PC-3 (cell line): ENCODE measurements at regions not wholly inside any gene's neighbourhood (a gene's known extent, or its start where the extent isn't known, plus 50 kb on each side); places are given as distances from the start of the nearest gene placed in this dataset.
"Not testable (repeated sequence)": the region's sequence is repeated elsewhere in the genome, so short reads cannot be mapped to it uniquely, and the experiment has no call there.

Experiments used
- ATAC-seq: fragments of 200-7000 bp; cut with Tn5 transposase; 2 replicates; pipeline ENCODE4 v1.9.1; 2020; ENCODE audit warnings: mild to moderate bottlenecking, moderate library complexity
- BruUV-seq: library from RNA; stranded (reverse); fragments of 400-500 nt; replicated peaks from 2 replicates; lab custom pipeline; 2021; lab: Mats Ljungman, UMichigan
- CTCF ChIA-PET: fragments of 300-600 bp; sonication (Branson Sonifier 250); formaldehyde crosslinking; loops from one replicate; lab custom pipeline; 2022; ENCODE audit warnings: antibody characterized with exemption; lab: Charles Lee
- POLR2A ChIA-PET: fragments of 300-600 bp; sonication (Branson Sonifier 250); formaldehyde crosslinking; loops from one replicate; lab custom pipeline; 2022; ENCODE audit warnings: antibody characterized with exemption; ENCODE audit not compliant: unreplicated experiment; lab: Charles Lee
- DNase-seq: peaks from one replicate; pipeline ENCODE4 v3.0.0-alpha.2; 2015
- H2AFZ ChIP-seq: fragments of 300-600 bp; sonication (generic); 2 replicates; pipeline ENCODE4 v1.6.0; 2016; ENCODE audit warnings: antibody characterized with exemption, low read length
- H3F3A ChIP-seq: fragments of 300-600 bp; sonication (generic); one replicate; pipeline ENCODE4 v1.6.0; 2017; ENCODE audit warnings: antibody characterized with exemption, low read length, control low read depth, mild to moderate bottlenecking; ENCODE audit not compliant: unreplicated experiment
- H3K27ac ChIP-seq: fragments of 300-600 bp; sonication (generic); 2 replicates; pipeline ENCODE4 v1.5.1; 2016; ENCODE audit warnings: mild to moderate bottlenecking, low read length
- H3K27me3 ChIP-seq: fragments of 300-600 bp; sonication (generic); 2 replicates; pipeline ENCODE4 v1.6.1; 2016; ENCODE audit warnings: low read length, mixed read lengths
- H3K36me3 ChIP-seq: fragments of 300-600 bp; sonication (generic); 2 replicates; pipeline ENCODE4 v1.6.1; 2016; ENCODE audit warnings: low read depth, mixed run types, low read length, mixed read lengths
- H3K4me1 ChIP-seq: fragments of 300-600 bp; sonication (generic); 2 replicates; pipeline ENCODE4 v1.5.1; 2016; ENCODE audit warnings: low read length; ENCODE audit not compliant: insufficient read depth
- H3K4me2 ChIP-seq: fragments of 300-600 bp; sonication (generic); 2 replicates; pipeline ENCODE4 v1.6.0; 2016; ENCODE audit warnings: low read length
- H3K4me3 ChIP-seq: fragments of 300-600 bp; sonication (generic); 2 replicates; pipeline ENCODE4 v1.5.1; 2016; ENCODE audit warnings: mild to moderate bottlenecking, low read length, mixed read lengths
- H3K79me2 ChIP-seq: fragments of 300-600 bp; sonication (generic); 2 replicates; pipeline ENCODE4 v1.6.1; 2017; ENCODE audit warnings: low read length, mixed read lengths
- H3K9ac ChIP-seq: fragments of 300-600 bp; sonication (generic); 2 replicates; pipeline ENCODE4 v1.6.0; 2016; ENCODE audit warnings: mild to moderate bottlenecking, low read length
- H3K9me2 ChIP-seq: fragments of 300-600 bp; sonication (generic); replicated peaks from 2 replicates; pipeline ENCODE4 v1.6.1; 2016; ENCODE audit warnings: mixed run types, low read length, mixed read lengths
- H3K9me3 ChIP-seq: fragments of 300-600 bp; sonication (generic); 2 replicates; pipeline ENCODE4 v1.6.1; 2016; ENCODE audit warnings: low read length, mixed read lengths
- H4K20me1 ChIP-seq: fragments of 300-600 bp; sonication (generic); 2 replicates; pipeline ENCODE4 v1.6.1; 2016; ENCODE audit warnings: low read length, mixed read lengths
- EZH2 ChIP-seq: fragments of 300-600 bp; sonication (generic); IDR thresholded peaks from one replicate; pipeline ENCODE4 v1.6.1; 2017; ENCODE audit warnings: antibody characterized with exemption, mild to moderate bottlenecking, low read length; ENCODE audit not compliant: unreplicated experiment
- EZH2phosphoT487 ChIP-seq: fragments of 300-600 bp; sonication (generic); IDR thresholded peaks from 2 replicates; pipeline ENCODE4 v1.6.1; 2018; ENCODE audit warnings: mild to moderate bottlenecking, antibody characterized with exemption, low read length, borderline replicate concordance
- intact Hi-C: fragments of 100-400 bp; cut with micrococcal nuclease; formaldehyde crosslinking; loops from 2 replicates; pipeline ENCODE4 v1.9.0; 2023
- TF ChIP-seq, protein P1 (sequence below): fragments of 300-600 bp; sonication (generic); conservative IDR thresholded peaks from 2 replicates; pipeline ENCODE4 v1.5.1; 2017; ENCODE audit warnings: antibody characterized with exemption, low read depth, mild to moderate bottlenecking, low read length

DNA sequence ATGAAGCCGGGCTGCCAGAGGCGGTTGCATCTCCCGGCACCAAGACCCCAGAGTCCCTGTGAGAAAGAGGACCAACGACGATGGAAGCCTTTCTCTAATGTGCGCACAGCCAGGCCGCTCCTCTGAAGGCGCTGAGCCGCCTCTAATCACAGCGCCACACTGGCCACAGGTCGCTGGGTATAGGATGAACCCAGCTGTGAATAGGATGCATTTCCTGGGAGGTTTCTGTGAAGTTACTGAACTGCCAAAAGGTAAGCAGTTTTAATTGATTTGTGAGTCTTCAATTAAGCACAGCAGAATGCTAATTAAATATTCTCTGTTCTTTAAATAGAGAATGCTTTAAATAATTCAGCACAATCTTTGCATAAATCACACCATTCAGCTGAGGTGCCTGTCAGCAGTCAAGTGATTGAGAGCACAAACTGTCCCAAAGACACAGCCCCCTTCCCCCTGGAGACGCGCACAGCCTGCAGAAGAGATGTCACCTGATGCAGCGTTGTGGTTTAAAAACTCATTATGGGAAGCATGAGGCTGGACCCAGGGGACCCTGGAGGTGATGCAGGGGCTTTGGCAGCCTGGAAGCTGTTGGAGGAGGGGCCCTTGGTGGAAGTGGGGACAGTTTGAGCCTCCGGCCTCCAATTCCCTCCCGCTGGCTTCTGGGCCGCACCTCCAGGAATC lies 98.1 kb downstream of the RTP5 start:
- intact Hi-C loops = no loop called here

DNA sequence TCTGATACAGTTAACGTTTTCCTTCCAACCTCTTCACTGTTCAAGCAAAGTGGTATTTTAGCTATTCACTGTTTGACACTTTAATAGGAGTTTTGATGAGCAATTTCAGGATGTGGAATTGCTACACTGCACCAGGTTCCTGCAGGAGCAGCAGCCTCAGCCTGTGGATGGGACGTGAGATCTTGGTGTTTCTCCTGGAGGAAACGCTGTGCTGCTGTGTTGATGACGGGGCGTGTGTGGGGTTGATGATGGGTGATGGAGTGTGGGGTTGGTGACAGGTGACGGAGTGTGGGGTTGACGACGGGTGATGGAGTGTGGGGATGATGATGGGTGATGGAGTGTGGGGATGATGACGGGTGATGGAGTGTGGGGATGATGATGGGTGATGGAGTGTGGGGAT lies 98.9 kb downstream of the RTP5 start:
- Histone ChIP-seq H3K4me2 (no peak overlapping the region), H3K4me1 (no peaks in the 10 kb centered on the region; the same call in 1 of the 2 replicates), H4K20me1 (no peaks in the 10 kb centered on the region), H3K9me2 (no peaks in the 10 kb centered on the region), H3F3A (no peaks in the 10 kb centered on the region), H3K27me3 (no peaks in the 10 kb centered on the region), H2AFZ (no peak overlapping the region), H3K4me3 (no peak overlapping the region), H3K27ac (no peak overlapping the region), H3K36me3 (no peaks in the 10 kb centered on the region), H3K79me2 (no peaks in the 10 kb centered on the region), H3K9ac (no peak overlapping the region), H3K9me3 (no peaks in the 10 kb centered on the region)
- no peak for ATAC-seq
- DNase-seq = no peak
- POLR2A ChIA-PET = no interaction called here
- no TSS peak for BruUV-seq
- CTCF ChIA-PET = no interaction called here
- intact Hi-C loops = no loop called here
- TF ChIP-seq, protein P1, sequence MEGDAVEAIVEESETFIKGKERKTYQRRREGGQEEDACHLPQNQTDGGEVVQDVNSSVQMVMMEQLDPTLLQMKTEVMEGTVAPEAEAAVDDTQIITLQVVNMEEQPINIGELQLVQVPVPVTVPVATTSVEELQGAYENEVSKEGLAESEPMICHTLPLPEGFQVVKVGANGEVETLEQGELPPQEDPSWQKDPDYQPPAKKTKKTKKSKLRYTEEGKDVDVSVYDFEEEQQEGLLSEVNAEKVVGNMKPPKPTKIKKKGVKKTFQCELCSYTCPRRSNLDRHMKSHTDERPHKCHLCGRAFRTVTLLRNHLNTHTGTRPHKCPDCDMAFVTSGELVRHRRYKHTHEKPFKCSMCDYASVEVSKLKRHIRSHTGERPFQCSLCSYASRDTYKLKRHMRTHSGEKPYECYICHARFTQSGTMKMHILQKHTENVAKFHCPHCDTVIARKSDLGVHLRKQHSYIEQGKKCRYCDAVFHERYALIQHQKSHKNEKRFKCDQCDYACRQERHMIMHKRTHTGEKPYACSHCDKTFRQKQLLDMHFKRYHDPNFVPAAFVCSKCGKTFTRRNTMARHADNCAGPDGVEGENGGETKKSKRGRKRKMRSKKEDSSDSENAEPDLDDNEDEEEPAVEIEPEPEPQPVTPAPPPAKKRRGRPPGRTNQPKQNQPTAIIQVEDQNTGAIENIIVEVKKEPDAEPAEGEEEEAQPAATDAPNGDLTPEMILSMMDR = no peak
- TF ChIP-seq EZH2phosphoT487 = no peak
- TF ChIP-seq EZH2 = no peak

More for the DNA sequence above, 98.1 kb downstream of the RTP5 start:
- no peak for DNase-seq
- Histone ChIP-seq H3K9me3 (no peaks in the 10 kb centered on the region), H3K27me3 (peaks cover 1% of the 10 kb centered on the region; the same call in 1 of the 2 replicates), H3F3A (no peaks in the 10 kb centered on the region), H3K4me2 (no peak overlapping the region), H3K9me2 (no peaks in the 10 kb centered on the region), H3K4me1 (no peaks in the 10 kb centered on the region; the same call in 1 of the 2 replicates), H3K27ac (no peak overlapping the region), H4K20me1 (no peaks in the 10 kb centered on the region), H3K79me2 (no peaks in the 10 kb centered on the region), H3K4me3 (no peak overlapping the region), H3K9ac (no peak overlapping the region), H3K36me3 (no peaks in the 10 kb centered on the region), H2AFZ (no peak overlapping the region)
- ChIA-PET POLR2A (no interaction called here), CTCF (no interaction called here)
- TF ChIP-seq EZH2 = no peak
- TF ChIP-seq EZH2phosphoT487 = no peak
- TF ChIP-seq, protein P1 = no peak
- no TSS peak for BruUV-seq
- ATAC-seq = no peak

DNA sequence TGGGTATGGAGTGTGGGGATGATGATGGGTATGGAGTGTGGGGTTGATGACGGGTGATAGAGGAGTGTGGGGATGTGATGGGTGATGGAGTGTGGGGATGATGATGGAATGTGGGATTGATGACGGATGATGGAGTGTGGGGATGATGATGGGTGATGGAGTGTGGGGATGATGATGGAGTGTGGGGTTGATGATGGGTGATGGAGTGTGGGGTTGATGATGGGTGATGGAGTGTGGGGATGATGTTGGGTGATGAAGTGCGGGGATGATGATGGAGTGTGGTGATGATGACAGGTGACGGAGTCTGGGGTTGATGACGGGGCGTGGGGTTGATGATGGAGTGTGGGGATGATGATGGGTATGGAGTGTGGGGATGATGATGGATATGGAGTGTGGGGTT lies 99.7 kb downstream of the RTP5 start:
- H3K9me3 ChIP-seq = not testable (repeated sequence)

More for the DNA sequence above, 99.7 kb downstream of the RTP5 start:
- H3K9me2 ChIP-seq, H3K36me3 ChIP-seq, H3K4me3 ChIP-seq, H3K4me1 ChIP-seq, H3K27me3 ChIP-seq, H3K27ac ChIP-seq, H3K9ac ChIP-seq, DNase-seq, POLR2A ChIA-PET, H4K20me1 ChIP-seq, ATAC-seq, H3K79me2 ChIP-seq, H2AFZ ChIP-seq, H3K4me2 ChIP-seq, BruUV-seq, intact Hi-C loops, H3F3A ChIP-seq, CTCF ChIA-PET: not testable (repeated sequence)
